ENCODE measurements at regions not wholly inside any gene's neighbourhood (a gene's known extent, or its start where the extent isn't known, plus 50 kb on each side); places are given as distances from the start of the nearest gene placed in this dataset.

DNA sequence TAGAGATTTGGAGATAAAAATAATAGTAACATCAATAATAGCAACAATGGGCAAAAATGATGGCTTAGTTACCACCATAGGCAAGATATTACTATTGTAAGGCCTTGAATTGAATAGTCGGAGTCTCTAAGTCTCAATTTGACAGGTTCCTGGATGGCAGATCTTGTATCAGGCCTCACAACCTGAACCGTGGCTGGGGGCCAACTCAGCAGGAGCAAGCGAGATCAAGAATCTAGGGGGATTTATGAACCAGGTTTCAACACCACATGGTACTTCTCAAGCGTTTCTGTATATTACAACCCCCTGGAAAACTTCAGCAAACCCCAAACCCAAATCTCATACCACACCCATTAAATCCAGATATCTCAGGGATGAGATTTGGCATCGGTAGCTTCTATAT lies 573.8 kb downstream of the LIG4 start:
- TF ChIP-seq POLR2A (IDR thresholded peaks at IDR 0.05), result no peak
- TF ChIP-seq CTCF (IDR thresholded peaks at IDR 0.05), result no peak
- H3K36me3 ChIP-seq, result no peaks in the 10 kb centered on the region
- no peak overlapping the region for H3K4me3 ChIP-seq
- no peak for DNase-seq
- 64% methylated on average over 4 to 5 of the region's 5 CpGs for WGBS, 2 donors
- no peaks in the 10 kb centered on the region for H3K9me3 ChIP-seq
- H3K27me3 ChIP-seq, result no peaks in the 10 kb centered on the region
- H3K4me1 ChIP-seq, result no peaks in the 10 kb centered on the region
- intact Hi-C loops (cut with DNase I), result no loop called here
- no peak overlapping the region for H3K27ac ChIP-seq

DNA sequence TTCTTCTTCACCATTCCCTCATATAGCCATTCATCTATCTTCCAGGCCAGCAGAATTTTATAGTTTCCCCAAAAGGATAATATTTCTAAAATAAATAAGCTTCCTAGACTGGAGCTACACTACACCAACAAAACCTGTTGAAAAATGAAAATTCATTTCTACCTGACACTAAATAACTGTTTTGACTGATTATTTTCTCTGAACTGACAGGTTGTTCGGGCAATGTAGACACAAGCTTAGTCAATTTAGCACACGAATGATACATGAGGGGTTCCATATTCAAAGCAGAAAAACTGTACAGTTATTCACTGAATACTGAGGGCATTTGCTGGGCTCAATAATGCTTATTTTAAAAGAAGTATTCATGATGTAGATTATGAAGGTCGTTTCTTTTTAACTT lies 589.7 kb downstream of the LIG4 start:
- WGBS, 2 donors, result 53 to 56% methylated on average over 3 of the region's 3 CpGs
- intact Hi-C loops (cut with DNase I), result no loop called here
- H3K27ac ChIP-seq, result no peak overlapping the region
- no peak for TF ChIP-seq CTCF (IDR thresholded peaks at IDR 0.05)
- TF ChIP-seq POLR2A (IDR thresholded peaks at IDR 0.05), result no peak
- H3K9me3 ChIP-seq, result no peaks in the 10 kb centered on the region
- no peaks in the 10 kb centered on the region for H3K36me3 ChIP-seq
- H3K27me3 ChIP-seq, result no peaks in the 10 kb centered on the region
- H3K4me1 ChIP-seq, result no peaks in the 10 kb centered on the region
- no peak overlapping the region for H3K4me3 ChIP-seq
- DNase-seq, result no peak

- Histone ChIP-seq H3K36me3 (no peaks in the 10 kb centered on the region), H3K9me3 (peaks cover 0 to 2% (median 0%) of the 10 kb centered on the region in 3 donors), H3K27me3 (no peaks in the 10 kb centered on the region), H3K27ac (no peak overlapping the region), H3K4me1 (no peaks in the 10 kb centered on the region), H3K4me3 (no peak overlapping the region)
- no peak for DNase-seq
- TF ChIP-seq CTCF (IDR thresholded peaks at IDR 0.05), result no peak
- TF ChIP-seq POLR2A (IDR thresholded peaks at IDR 0.05), result no peak
- WGBS, 2 donors, result 39 to 44% methylated on average over 2 of the region's 2 CpGs
- intact Hi-C loops (cut with DNase I), result no loop called here
These were observed 597.8 kb downstream of the LIG4 start for GRCh38 chr13:107617527-107617926.

DNA sequence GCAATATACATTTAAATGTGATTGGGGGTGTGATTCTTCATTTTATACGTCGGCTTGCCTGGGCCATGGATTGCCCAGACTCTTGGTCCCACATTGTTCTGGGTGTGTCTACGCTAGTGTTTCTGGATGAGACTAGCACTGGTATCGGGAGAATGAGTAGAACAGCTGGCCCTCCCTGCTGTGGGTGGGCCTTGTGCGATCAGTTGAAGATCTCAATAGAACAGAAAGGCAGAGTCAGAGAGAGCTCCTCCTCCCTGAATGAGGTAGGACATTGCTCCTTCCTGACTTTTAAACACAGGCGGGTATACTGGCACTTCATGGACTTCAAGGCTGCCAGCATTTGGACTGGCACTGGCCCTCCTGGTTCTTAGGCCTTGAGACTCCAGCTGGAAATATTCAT lies 603.0 kb downstream of the LIG4 start:
- TF ChIP-seq POLR2A (IDR thresholded peaks at IDR 0.05) (no peak), CTCF (IDR thresholded peaks at IDR 0.05) (no peak)
- H3K36me3 ChIP-seq, result no peaks in the 10 kb centered on the region
- H3K4me1 ChIP-seq, result no peaks in the 10 kb centered on the region
- intact Hi-C loops (cut with DNase I), result no loop called here
- no peaks in the 10 kb centered on the region for H3K27me3 ChIP-seq
- peaks cover 0 to 7% (median 0%) of the 10 kb centered on the region in 3 donors for H3K9me3 ChIP-seq
- no peak overlapping the region for H3K27ac ChIP-seq
- DNase-seq, result no peak
- H3K4me3 ChIP-seq, result no peak overlapping the region
- 73 to 75% methylated on average over 5 to 6 of the region's 6 CpGs for WGBS, 2 donors

- no peaks in the 10 kb centered on the region for H3K4me1 ChIP-seq
- peaks cover 0 to 7% (median 0%) of the 10 kb centered on the region in 3 donors for H3K9me3 ChIP-seq
- intact Hi-C loops (cut with DNase I), result no loop called here
- H3K27ac ChIP-seq, result no peak overlapping the region
- no peak for DNase-seq
- H3K27me3 ChIP-seq, result no peaks in the 10 kb centered on the region
- 81 to 89% methylated on average over 9 of the region's 9 CpGs for WGBS, 2 donors
- no peaks in the 10 kb centered on the region for H3K36me3 ChIP-seq
- no peak overlapping the region for H3K4me3 ChIP-seq
- no peak for TF ChIP-seq CTCF (IDR thresholded peaks at IDR 0.05)
These were observed 606.6 kb downstream of the LIG4 start for GRCh38 chr13:107608736-107609135.
